ENCODE measurements at regions not wholly inside any gene's neighbourhood (a gene's known extent, or its start where the extent isn't known, plus 50 kb on each side); places are given as distances from the start of the nearest gene placed in this dataset.

DNA sequence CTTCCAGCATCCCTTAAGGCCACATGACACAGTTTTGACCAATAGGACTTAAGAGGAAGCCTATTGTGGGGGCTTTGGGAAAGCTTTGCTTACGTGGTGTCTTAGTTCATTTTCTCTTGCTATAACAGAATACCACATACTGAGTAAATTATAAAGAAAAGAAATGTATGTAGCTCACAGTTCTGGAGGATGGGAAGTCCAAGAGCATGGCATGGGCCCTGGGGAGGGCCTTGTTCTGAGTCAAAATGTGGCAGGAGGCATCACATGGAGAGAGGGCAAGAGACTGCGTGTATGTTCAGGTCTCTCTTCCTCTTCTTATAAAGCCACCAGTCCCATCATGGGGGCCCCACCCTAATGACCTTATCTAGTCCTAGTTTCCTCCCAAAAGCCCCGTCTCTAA lies 68.6 kb upstream of the CPEB4 start (continued):
- TF ChIP-seq, protein P1, sequence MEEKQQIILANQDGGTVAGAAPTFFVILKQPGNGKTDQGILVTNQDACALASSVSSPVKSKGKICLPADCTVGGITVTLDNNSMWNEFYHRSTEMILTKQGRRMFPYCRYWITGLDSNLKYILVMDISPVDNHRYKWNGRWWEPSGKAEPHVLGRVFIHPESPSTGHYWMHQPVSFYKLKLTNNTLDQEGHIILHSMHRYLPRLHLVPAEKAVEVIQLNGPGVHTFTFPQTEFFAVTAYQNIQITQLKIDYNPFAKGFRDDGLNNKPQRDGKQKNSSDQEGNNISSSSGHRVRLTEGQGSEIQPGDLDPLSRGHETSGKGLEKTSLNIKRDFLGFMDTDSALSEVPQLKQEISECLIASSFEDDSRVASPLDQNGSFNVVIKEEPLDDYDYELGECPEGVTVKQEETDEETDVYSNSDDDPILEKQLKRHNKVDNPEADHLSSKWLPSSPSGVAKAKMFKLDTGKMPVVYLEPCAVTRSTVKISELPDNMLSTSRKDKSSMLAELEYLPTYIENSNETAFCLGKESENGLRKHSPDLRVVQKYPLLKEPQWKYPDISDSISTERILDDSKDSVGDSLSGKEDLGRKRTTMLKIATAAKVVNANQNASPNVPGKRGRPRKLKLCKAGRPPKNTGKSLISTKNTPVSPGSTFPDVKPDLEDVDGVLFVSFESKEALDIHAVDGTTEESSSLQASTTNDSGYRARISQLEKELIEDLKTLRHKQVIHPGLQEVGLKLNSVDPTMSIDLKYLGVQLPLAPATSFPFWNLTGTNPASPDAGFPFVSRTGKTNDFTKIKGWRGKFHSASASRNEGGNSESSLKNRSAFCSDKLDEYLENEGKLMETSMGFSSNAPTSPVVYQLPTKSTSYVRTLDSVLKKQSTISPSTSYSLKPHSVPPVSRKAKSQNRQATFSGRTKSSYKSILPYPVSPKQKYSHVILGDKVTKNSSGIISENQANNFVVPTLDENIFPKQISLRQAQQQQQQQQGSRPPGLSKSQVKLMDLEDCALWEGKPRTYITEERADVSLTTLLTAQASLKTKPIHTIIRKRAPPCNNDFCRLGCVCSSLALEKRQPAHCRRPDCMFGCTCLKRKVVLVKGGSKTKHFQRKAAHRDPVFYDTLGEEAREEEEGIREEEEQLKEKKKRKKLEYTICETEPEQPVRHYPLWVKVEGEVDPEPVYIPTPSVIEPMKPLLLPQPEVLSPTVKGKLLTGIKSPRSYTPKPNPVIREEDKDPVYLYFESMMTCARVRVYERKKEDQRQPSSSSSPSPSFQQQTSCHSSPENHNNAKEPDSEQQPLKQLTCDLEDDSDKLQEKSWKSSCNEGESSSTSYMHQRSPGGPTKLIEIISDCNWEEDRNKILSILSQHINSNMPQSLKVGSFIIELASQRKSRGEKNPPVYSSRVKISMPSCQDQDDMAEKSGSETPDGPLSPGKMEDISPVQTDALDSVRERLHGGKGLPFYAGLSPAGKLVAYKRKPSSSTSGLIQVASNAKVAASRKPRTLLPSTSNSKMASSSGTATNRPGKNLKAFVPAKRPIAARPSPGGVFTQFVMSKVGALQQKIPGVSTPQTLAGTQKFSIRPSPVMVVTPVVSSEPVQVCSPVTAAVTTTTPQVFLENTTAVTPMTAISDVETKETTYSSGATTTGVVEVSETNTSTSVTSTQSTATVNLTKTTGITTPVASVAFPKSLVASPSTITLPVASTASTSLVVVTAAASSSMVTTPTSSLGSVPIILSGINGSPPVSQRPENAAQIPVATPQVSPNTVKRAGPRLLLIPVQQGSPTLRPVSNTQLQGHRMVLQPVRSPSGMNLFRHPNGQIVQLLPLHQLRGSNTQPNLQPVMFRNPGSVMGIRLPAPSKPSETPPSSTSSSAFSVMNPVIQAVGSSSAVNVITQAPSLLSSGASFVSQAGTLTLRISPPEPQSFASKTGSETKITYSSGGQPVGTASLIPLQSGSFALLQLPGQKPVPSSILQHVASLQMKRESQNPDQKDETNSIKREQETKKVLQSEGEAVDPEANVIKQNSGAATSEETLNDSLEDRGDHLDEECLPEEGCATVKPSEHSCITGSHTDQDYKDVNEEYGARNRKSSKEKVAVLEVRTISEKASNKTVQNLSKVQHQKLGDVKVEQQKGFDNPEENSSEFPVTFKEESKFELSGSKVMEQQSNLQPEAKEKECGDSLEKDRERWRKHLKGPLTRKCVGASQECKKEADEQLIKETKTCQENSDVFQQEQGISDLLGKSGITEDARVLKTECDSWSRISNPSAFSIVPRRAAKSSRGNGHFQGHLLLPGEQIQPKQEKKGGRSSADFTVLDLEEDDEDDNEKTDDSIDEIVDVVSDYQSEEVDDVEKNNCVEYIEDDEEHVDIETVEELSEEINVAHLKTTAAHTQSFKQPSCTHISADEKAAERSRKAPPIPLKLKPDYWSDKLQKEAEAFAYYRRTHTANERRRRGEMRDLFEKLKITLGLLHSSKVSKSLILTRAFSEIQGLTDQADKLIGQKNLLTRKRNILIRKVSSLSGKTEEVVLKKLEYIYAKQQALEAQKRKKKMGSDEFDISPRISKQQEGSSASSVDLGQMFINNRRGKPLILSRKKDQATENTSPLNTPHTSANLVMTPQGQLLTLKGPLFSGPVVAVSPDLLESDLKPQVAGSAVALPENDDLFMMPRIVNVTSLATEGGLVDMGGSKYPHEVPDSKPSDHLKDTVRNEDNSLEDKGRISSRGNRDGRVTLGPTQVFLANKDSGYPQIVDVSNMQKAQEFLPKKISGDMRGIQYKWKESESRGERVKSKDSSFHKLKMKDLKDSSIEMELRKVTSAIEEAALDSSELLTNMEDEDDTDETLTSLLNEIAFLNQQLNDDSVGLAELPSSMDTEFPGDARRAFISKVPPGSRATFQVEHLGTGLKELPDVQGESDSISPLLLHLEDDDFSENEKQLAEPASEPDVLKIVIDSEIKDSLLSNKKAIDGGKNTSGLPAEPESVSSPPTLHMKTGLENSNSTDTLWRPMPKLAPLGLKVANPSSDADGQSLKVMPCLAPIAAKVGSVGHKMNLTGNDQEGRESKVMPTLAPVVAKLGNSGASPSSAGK (IDR thresholded peaks at IDR 0.05) = no peak
- TF ChIP-seq, protein P2, sequence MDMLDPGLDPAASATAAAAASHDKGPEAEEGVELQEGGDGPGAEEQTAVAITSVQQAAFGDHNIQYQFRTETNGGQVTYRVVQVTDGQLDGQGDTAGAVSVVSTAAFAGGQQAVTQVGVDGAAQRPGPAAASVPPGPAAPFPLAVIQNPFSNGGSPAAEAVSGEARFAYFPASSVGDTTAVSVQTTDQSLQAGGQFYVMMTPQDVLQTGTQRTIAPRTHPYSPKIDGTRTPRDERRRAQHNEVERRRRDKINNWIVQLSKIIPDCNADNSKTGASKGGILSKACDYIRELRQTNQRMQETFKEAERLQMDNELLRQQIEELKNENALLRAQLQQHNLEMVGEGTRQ (CRISPR knock-in tag; IDR thresholded peaks at IDR 0.05) = peak; percentile 47; the same call in 1 of the 2 replicates
- TF ChIP-seq ERF (CRISPR knock-in tag; IDR thresholded peaks at IDR 0.05) = no peak

Data from K562 (cell line).